Adrenal gland (tissue), 5 donors: ENCODE measurements at regions not wholly inside any gene's neighbourhood (a gene's known extent, or its start where the extent isn't known, plus 50 kb on each side); places are given as distances from the start of the nearest gene placed in this dataset.

ENCODE experiments used
- POLR2A ChIP-seq, 2 donors: fragments of 450-650 bp; IDR thresholded peaks; one replicate each; pipeline ENCODE4 v1.6.1; 2017; ENCODE audit warnings: antibody characterized with exemption in 2 of 2, mild to moderate bottlenecking in 2 of 2, moderate library complexity in 1 of 2
- TF ChIP-seq, protein P1 (sequence below), 6 experiments: fragments of 450-650 bp in 4 of 6; fragments of 200-600 bp in 2 of 6; sonication (generic) in 1 of 6; IDR thresholded peaks; 1 replicate in 5 of 6; 2 replicates in 1 of 6; pipeline versions ENCODE4 v1.5.1 to v1.8.0; 2016 to 2021; ENCODE audit warnings: antibody characterized with exemption in 6 of 6, mild to moderate bottlenecking in 2 of 6, moderate library complexity in 1 of 6
- donor health status: DM: no; HTN: no; CAD: no.

DNA sequence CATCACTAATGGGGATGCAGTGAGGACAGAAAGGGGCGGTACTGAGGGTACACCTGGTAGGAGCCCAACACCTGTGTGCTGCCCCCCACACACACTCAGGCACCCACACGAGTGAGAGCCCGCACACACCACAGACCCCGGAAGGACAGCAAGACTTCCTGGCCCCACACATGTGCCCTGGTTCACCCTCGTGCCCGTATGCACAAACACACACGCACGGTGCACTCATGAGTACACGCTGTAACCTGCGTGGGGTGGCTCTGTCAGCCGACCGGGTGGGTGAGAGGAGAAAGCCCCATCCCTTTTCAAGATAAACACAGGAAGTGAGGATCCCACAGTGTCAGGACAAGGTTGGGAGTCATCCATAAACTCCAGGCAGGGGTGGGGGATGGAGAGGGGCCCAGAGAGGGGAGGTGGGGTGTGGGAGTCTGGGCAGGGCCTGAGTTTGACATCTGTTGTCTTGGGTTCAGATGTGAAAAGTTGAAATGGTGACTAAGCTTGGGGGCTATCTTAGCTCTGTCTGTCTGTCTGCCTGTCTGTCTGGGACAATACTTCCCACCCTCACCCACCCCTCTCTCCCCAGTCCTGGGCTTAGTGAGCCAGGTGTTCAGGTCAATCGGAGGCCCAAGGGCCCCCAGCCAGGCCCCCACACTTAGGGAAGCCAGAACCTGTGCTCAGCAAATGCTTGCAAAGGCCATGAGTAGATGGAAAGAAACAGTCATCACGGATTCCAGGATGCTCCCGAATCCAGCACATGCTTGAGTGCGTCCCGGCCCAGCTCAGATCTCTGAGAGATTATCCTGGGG, 119.8 kb upstream of the ZBTB40 start:
- TF ChIP-seq, protein P1, sequence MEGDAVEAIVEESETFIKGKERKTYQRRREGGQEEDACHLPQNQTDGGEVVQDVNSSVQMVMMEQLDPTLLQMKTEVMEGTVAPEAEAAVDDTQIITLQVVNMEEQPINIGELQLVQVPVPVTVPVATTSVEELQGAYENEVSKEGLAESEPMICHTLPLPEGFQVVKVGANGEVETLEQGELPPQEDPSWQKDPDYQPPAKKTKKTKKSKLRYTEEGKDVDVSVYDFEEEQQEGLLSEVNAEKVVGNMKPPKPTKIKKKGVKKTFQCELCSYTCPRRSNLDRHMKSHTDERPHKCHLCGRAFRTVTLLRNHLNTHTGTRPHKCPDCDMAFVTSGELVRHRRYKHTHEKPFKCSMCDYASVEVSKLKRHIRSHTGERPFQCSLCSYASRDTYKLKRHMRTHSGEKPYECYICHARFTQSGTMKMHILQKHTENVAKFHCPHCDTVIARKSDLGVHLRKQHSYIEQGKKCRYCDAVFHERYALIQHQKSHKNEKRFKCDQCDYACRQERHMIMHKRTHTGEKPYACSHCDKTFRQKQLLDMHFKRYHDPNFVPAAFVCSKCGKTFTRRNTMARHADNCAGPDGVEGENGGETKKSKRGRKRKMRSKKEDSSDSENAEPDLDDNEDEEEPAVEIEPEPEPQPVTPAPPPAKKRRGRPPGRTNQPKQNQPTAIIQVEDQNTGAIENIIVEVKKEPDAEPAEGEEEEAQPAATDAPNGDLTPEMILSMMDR (IDR thresholded peaks at IDR 0.05): no peak
- no peak for TF ChIP-seq POLR2A (IDR thresholded peaks at IDR 0.05)
